ENCODE measurements at regions not wholly inside any gene's neighbourhood (a gene's known extent, or its start where the extent isn't known, plus 50 kb on each side); places are given as distances from the start of the nearest gene placed in this dataset.

GRCh38 chr18:75582406-75582821, 154.9 kb upstream of the SMIM21 start:
- Histone ChIP-seq H3K27me3 (ENCODE audit: control insufficient read depth in 3 of 3, insufficient read depth in 3 of 3, low read length in 3 of 3) (no peaks in the 10 kb centered on the region), H3K4me3 (ENCODE audit: low read length in 3 of 3) (no peak overlapping the region), H3K9ac (ENCODE audit: low read depth in 1 of 3, low read length in 3 of 3) (no peak overlapping the region), H3K27ac (ENCODE audit: low read depth, low read length) (no peak overlapping the region), H3K36me3 (ENCODE audit: control insufficient read depth in 3 of 3, insufficient read depth in 3 of 3, low read length in 3 of 3) (no peaks in the 10 kb centered on the region), H3K9me3 (ENCODE audit: control insufficient read depth in 3 of 3, low read length in 3 of 3) (no peaks in the 10 kb centered on the region), H3K4me1 (ENCODE audit: control insufficient read depth in 3 of 3, insufficient read depth in 3 of 3, low read length in 3 of 3) (no peaks in the 10 kb centered on the region)

GRCh38 chr18:75581336-75582131, 154.0 kb upstream of the SMIM21 start:
- H3K9me3 ChIP-seq (ENCODE audit: control insufficient read depth in 3 of 3, low read length in 3 of 3) = no peaks in the 10 kb centered on the region
- no peaks in the 10 kb centered on the region for H3K4me1 ChIP-seq (ENCODE audit: control insufficient read depth in 3 of 3, insufficient read depth in 3 of 3, low read length in 3 of 3)
- H3K27ac ChIP-seq (ENCODE audit: low read depth, low read length) = no peak overlapping the region
- H3K4me3 ChIP-seq (ENCODE audit: low read length in 3 of 3) = no peak overlapping the region
- no peaks in the 10 kb centered on the region for H3K36me3 ChIP-seq (ENCODE audit: control insufficient read depth in 3 of 3, insufficient read depth in 3 of 3, low read length in 3 of 3)
- no peaks in the 10 kb centered on the region for H3K27me3 ChIP-seq (ENCODE audit: control insufficient read depth in 3 of 3, insufficient read depth in 3 of 3, low read length in 3 of 3)
- no peak overlapping the region for H3K9ac ChIP-seq (ENCODE audit: low read depth in 1 of 3, low read length in 3 of 3)

- no peaks in the 10 kb centered on the region for H3K4me1 ChIP-seq (ENCODE audit: control insufficient read depth in 3 of 3, insufficient read depth in 3 of 3, low read length in 3 of 3)
- no peaks in the 10 kb centered on the region for H3K9me3 ChIP-seq (ENCODE audit: control insufficient read depth in 3 of 3, low read length in 3 of 3)
- no peaks in the 10 kb centered on the region for H3K27me3 ChIP-seq (ENCODE audit: control insufficient read depth in 3 of 3, insufficient read depth in 3 of 3, low read length in 3 of 3)
- H3K9ac ChIP-seq (ENCODE audit: low read depth in 1 of 3, low read length in 3 of 3) = no peak overlapping the region
- H3K4me3 ChIP-seq (ENCODE audit: low read length in 3 of 3) = no peak overlapping the region
- H3K27ac ChIP-seq (ENCODE audit: low read depth, low read length) = no peak overlapping the region
- H3K36me3 ChIP-seq (ENCODE audit: control insufficient read depth in 3 of 3, insufficient read depth in 3 of 3, low read length in 3 of 3) = no peaks in the 10 kb centered on the region
These were observed 146.7 kb upstream of the SMIM21 start for GRCh38 chr18:75574187-75574586.

GRCh38 chr18:75563150-75563549, 135.6 kb upstream of the SMIM21 start:
- Histone ChIP-seq H3K27me3 (ENCODE audit: control insufficient read depth in 3 of 3, insufficient read depth in 3 of 3, low read length in 3 of 3) (peaks cover 0 to 14% (median 6%) of the 10 kb centered on the region in 3 donors), H3K4me1 (ENCODE audit: control insufficient read depth in 3 of 3, insufficient read depth in 3 of 3, low read length in 3 of 3) (no peaks in the 10 kb centered on the region), H3K27ac (ENCODE audit: low read depth, low read length) (no peak overlapping the region), H3K9ac (ENCODE audit: low read depth in 1 of 3, low read length in 3 of 3) (no peak overlapping the region), H3K4me3 (ENCODE audit: low read length in 3 of 3) (no peak overlapping the region), H3K9me3 (ENCODE audit: control insufficient read depth in 3 of 3, low read length in 3 of 3) (no peaks in the 10 kb centered on the region), H3K36me3 (ENCODE audit: control insufficient read depth in 3 of 3, insufficient read depth in 3 of 3, low read length in 3 of 3) (no peaks in the 10 kb centered on the region)

DNA sequence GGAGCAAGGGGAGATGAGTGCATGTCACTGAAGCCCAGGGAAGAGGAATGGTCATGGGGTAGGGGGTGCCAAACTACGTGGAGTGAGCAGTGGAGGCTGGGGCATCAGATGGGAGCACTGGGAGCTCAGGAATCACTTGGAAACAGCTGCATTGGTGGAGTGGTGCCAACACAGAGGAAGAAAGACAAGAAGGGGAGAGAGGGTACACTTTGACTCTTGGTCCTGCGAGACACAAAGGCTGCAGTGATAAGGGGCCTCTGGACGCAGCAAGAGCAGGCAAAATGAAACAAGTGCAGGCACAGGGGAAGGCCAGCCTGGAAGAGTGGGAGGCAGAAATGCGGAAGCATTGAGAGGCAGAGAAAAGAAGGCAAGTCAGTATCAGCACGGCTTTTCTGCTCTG, 134.7 kb upstream of the SMIM21 start:
- H3K4me3 ChIP-seq (ENCODE audit: low read length in 3 of 3) = no peak overlapping the region
- no peaks in the 10 kb centered on the region for H3K4me1 ChIP-seq (ENCODE audit: control insufficient read depth in 3 of 3, insufficient read depth in 3 of 3, low read length in 3 of 3)
- no peak overlapping the region for H3K9ac ChIP-seq (ENCODE audit: low read depth in 1 of 3, low read length in 3 of 3)
- no peak overlapping the region for H3K27ac ChIP-seq (ENCODE audit: low read depth, low read length)
- no peaks in the 10 kb centered on the region for H3K36me3 ChIP-seq (ENCODE audit: control insufficient read depth in 3 of 3, insufficient read depth in 3 of 3, low read length in 3 of 3)
- peaks cover 0 to 11% (median 6%) of the 10 kb centered on the region in 3 donors for H3K27me3 ChIP-seq (ENCODE audit: control insufficient read depth in 3 of 3, insufficient read depth in 3 of 3, low read length in 3 of 3)
- no peaks in the 10 kb centered on the region for H3K9me3 ChIP-seq (ENCODE audit: control insufficient read depth in 3 of 3, low read length in 3 of 3)

- Histone ChIP-seq H3K9ac (ENCODE audit: low read depth in 1 of 3, low read length in 3 of 3) (no peak overlapping the region), H3K36me3 (ENCODE audit: control insufficient read depth in 3 of 3, insufficient read depth in 3 of 3, low read length in 3 of 3) (no peaks in the 10 kb centered on the region), H3K4me3 (ENCODE audit: low read length in 3 of 3) (no peak overlapping the region), H3K9me3 (ENCODE audit: control insufficient read depth in 3 of 3, low read length in 3 of 3) (no peaks in the 10 kb centered on the region), H3K4me1 (ENCODE audit: control insufficient read depth in 3 of 3, insufficient read depth in 3 of 3, low read length in 3 of 3) (no peaks in the 10 kb centered on the region), H3K27me3 (ENCODE audit: control insufficient read depth in 3 of 3, insufficient read depth in 3 of 3, low read length in 3 of 3) (peaks cover 0 to 11% (median 4%) of the 10 kb centered on the region in 3 donors), H3K27ac (ENCODE audit: low read depth, low read length) (no peak overlapping the region)
These were observed 131.3 kb upstream of the SMIM21 start for GRCh38 chr18:75558790-75559189.

- Histone ChIP-seq H3K9ac (ENCODE audit: low read depth in 1 of 3, low read length in 3 of 3) (no peak overlapping the region), H3K9me3 (ENCODE audit: control insufficient read depth in 3 of 3, low read length in 3 of 3) (no peaks in the 10 kb centered on the region), H3K27ac (ENCODE audit: low read depth, low read length) (no peak overlapping the region), H3K36me3 (ENCODE audit: control insufficient read depth in 3 of 3, insufficient read depth in 3 of 3, low read length in 3 of 3) (no peaks in the 10 kb centered on the region), H3K27me3 (ENCODE audit: control insufficient read depth in 3 of 3, insufficient read depth in 3 of 3, low read length in 3 of 3) (peaks cover 0 to 4% (median 0%) of the 10 kb centered on the region in 3 donors), H3K4me3 (ENCODE audit: low read length in 3 of 3) (no peak overlapping the region), H3K4me1 (ENCODE audit: control insufficient read depth in 3 of 3, insufficient read depth in 3 of 3, low read length in 3 of 3) (no peaks in the 10 kb centered on the region)
These were observed 129.3 kb upstream of the SMIM21 start for GRCh38 chr18:75556841-75557240.

DNA sequence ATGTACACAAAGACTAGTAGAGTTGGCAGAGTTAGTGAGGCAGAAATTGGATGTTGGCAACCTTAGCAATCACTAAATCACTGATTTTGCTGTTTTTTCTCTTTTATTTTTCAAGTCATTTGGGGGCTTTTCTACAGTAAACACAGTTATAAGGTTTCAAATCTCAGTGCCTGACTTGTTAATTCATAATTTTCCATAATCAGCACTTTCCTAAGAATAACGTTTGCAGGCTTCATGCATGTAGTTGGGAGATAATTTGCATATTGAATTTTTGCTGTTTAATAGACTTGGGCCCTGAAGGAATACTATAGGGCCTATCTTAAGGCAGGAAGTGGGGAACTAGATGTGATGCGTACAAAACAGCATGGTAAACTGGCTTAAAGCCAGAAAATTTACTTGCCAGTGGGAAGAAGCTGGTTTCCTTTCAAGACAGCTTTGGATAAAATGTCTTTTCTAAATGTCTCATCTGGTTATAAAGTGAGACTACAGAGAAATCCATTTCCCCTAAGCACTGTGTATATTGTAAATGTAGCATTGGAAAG, 127.2 kb upstream of the SMIM21 start:
- Histone ChIP-seq H3K9ac (ENCODE audit: low read depth in 1 of 3, low read length in 3 of 3) (no peak overlapping the region), H3K4me3 (ENCODE audit: low read length in 3 of 3) (no peak overlapping the region), H3K27ac (ENCODE audit: low read depth, low read length) (no peak overlapping the region), H3K27me3 (ENCODE audit: control insufficient read depth in 3 of 3, insufficient read depth in 3 of 3, low read length in 3 of 3) (peaks cover 0 to 6% (median 5%) of the 10 kb centered on the region in 3 donors), H3K9me3 (ENCODE audit: control insufficient read depth in 3 of 3, low read length in 3 of 3) (no peaks in the 10 kb centered on the region), H3K4me1 (ENCODE audit: control insufficient read depth in 3 of 3, insufficient read depth in 3 of 3, low read length in 3 of 3) (no peaks in the 10 kb centered on the region), H3K36me3 (ENCODE audit: control insufficient read depth in 3 of 3, insufficient read depth in 3 of 3, low read length in 3 of 3) (no peaks in the 10 kb centered on the region)

GRCh38 chr18:75554176-75554575, 126.7 kb upstream of the SMIM21 start:
- Histone ChIP-seq H3K9me3 (ENCODE audit: control insufficient read depth in 3 of 3, low read length in 3 of 3) (no peaks in the 10 kb centered on the region), H3K9ac (ENCODE audit: low read depth in 1 of 3, low read length in 3 of 3) (no peak overlapping the region), H3K4me3 (ENCODE audit: low read length in 3 of 3) (no peak overlapping the region), H3K27me3 (ENCODE audit: control insufficient read depth in 3 of 3, insufficient read depth in 3 of 3, low read length in 3 of 3) (peaks cover 0 to 10% (median 6%) of the 10 kb centered on the region in 3 donors), H3K27ac (ENCODE audit: low read depth, low read length) (no peak overlapping the region), H3K4me1 (ENCODE audit: control insufficient read depth in 3 of 3, insufficient read depth in 3 of 3, low read length in 3 of 3) (no peaks in the 10 kb centered on the region), H3K36me3 (ENCODE audit: control insufficient read depth in 3 of 3, insufficient read depth in 3 of 3, low read length in 3 of 3) (no peaks in the 10 kb centered on the region)

GRCh38 chr18:75553021-75553420, 125.5 kb upstream of the SMIM21 start:
- no peak overlapping the region for H3K27ac ChIP-seq (ENCODE audit: low read depth, low read length)
- H3K36me3 ChIP-seq (ENCODE audit: control insufficient read depth in 3 of 3, insufficient read depth in 3 of 3, low read length in 3 of 3) = no peaks in the 10 kb centered on the region
- H3K27me3 ChIP-seq (ENCODE audit: control insufficient read depth in 3 of 3, insufficient read depth in 3 of 3, low read length in 3 of 3) = peaks cover 0 to 16% (median 11%) of the 10 kb centered on the region in 3 donors
- H3K9ac ChIP-seq (ENCODE audit: low read depth in 1 of 3, low read length in 3 of 3) = no peak overlapping the region
- no peaks in the 10 kb centered on the region for H3K4me1 ChIP-seq (ENCODE audit: control insufficient read depth in 3 of 3, insufficient read depth in 3 of 3, low read length in 3 of 3)
- H3K9me3 ChIP-seq (ENCODE audit: control insufficient read depth in 3 of 3, low read length in 3 of 3) = no peaks in the 10 kb centered on the region
- no peak overlapping the region for H3K4me3 ChIP-seq (ENCODE audit: low read length in 3 of 3)
